B cell (primary cell): ENCODE measurements at regions not wholly inside any gene's neighbourhood (a gene's known extent, or its start where the extent isn't known, plus 50 kb on each side); places are given as distances from the start of the nearest gene placed in this dataset.

Experiments used
- ATAC-seq: fragments of 200-7000 bp; cut with Tn5 transposase; one replicate; pipeline ENCODE4 v1.10.0; 2021; ENCODE audit warnings: low read depth, mild to moderate bottlenecking, moderate number of reproducible peaks, moderate library complexity
- CTCF ChIA-PET: fragments of 350-600 bp; sonication (Branson Sonifier 250); formaldehyde crosslinking; loops from one replicate; lab custom pipeline; 2021; ENCODE audit warnings: antibody characterized with exemption, inconsistent platforms; lab: Charles Lee
- POLR2A ChIA-PET: fragments of 350-600 bp; sonication (Branson Sonifier 250); formaldehyde crosslinking; loops from one replicate; lab custom pipeline; 2021; ENCODE audit warnings: antibody characterized with exemption; lab: Charles Lee
- DNase-seq: peaks from one replicate; pipeline ENCODE4 v3.0.0; 2013
- H2AFZ ChIP-seq: 2 replicates; pipeline ENCODE4 v1.6.1; 2012; ENCODE audit warnings: mild to moderate bottlenecking, low read depth, low read length; ENCODE audit not compliant: insufficient read depth, poor library complexity, severe bottlenecking
- H3K27ac ChIP-seq, 2 donors: 1 replicate in 1 of 2; 2 replicates in 1 of 2; pipeline ENCODE4 v1.5.1; 2012 to 2013; ENCODE audit warnings: low read length in 2 of 2, mild to moderate bottlenecking in 2 of 2, moderate library complexity in 1 of 2
- H3K27me3 ChIP-seq, 4 experiments: fragments of 200-600 bp in 1 of 4; sonication (generic) in 1 of 4; replicated peaks in 1 of 4; 1 replicate in 2 of 4; 2 replicates in 2 of 4; pipeline versions ENCODE4 v1.6.1 to v1.7.0; 2013 to 2016; ENCODE audit warnings: low read length in 3 of 4, mild to moderate bottlenecking in 2 of 4, mixed read lengths in 1 of 4, moderate library complexity in 1 of 4; ENCODE audit not compliant: insufficient read depth in 4 of 4, control insufficient read depth in 3 of 4; ENCODE audit errors: control extremely low read depth in 1 of 4
- H3K36me3 ChIP-seq, 2 experiments: replicated peaks in 1 of 2; 1 replicate in 1 of 2; 2 replicates in 1 of 2; pipeline versions ENCODE4 v1.6.1 to v1.7.1; 2013; ENCODE audit warnings: low read length in 1 of 2; ENCODE audit not compliant: insufficient read depth in 2 of 2, control insufficient read depth in 1 of 2; ENCODE audit errors: control extremely low read depth in 1 of 2, extremely low read depth in 1 of 2
- H3K4me1 ChIP-seq, 2 donors: fragments of 200-600 bp in 1 of 2; sonication (generic) in 1 of 2; 1 replicate in 1 of 2; 2 replicates in 1 of 2; pipeline versions ENCODE4 v1.5.1 to v1.6.1; 2013 to 2017; ENCODE audit warnings: low read length in 2 of 2; ENCODE audit not compliant: control insufficient read depth in 2 of 2, insufficient read depth in 2 of 2
- H3K4me2 ChIP-seq: replicated peaks from 2 replicates; pipeline ENCODE3; 2012; ENCODE audit warnings: mild to moderate bottlenecking, low read depth, low read length; ENCODE audit not compliant: poor library complexity, severe bottlenecking
- H3K4me3 ChIP-seq, 5 experiments: fragments of 200-600 bp in 1 of 5; sonication (generic) in 1 of 5; 1 replicate in 3 of 5; 2 replicates in 2 of 5; pipeline versions ENCODE4 v1.5.1 to v1.7.0; 2011 to 2016; ENCODE audit warnings: low read length in 4 of 5, mild to moderate bottlenecking in 4 of 5, low read depth in 2 of 5, control low read depth in 1 of 5, moderate library complexity in 1 of 5; ENCODE audit not compliant: insufficient read depth in 1 of 5; ENCODE audit errors: control extremely low read depth in 1 of 5, extremely low read depth in 1 of 5
- H3K79me2 ChIP-seq: fragments of 200-600 bp; sonication (generic); one replicate; pipeline ENCODE4 v1.6.0; 2016; ENCODE audit warnings: low read length; ENCODE audit not compliant: control insufficient read depth, insufficient read depth
- H3K9ac ChIP-seq: fragments of 200-600 bp; sonication (generic); 2 replicates; pipeline ENCODE4 v1.6.1; 2017; ENCODE audit warnings: mild to moderate bottlenecking, low read length, moderate library complexity
- H3K9me3 ChIP-seq, 3 donors: one replicate each; pipeline versions ENCODE4 v1.6.1 to v1.7.1; 2013; ENCODE audit warnings: low read length in 2 of 3; ENCODE audit not compliant: control insufficient read depth in 2 of 3, insufficient read depth in 1 of 3; ENCODE audit errors: control extremely low read depth in 1 of 3
- H4K20me1 ChIP-seq: 2 replicates; pipeline ENCODE4 v1.6.0; 2012; ENCODE audit warnings: mild to moderate bottlenecking, low read length; ENCODE audit not compliant: insufficient read depth, control insufficient read depth, poor library complexity, severe bottlenecking
- H3K27ac Mint-ChIP-seq: one replicate; pipeline ENCODE4 v1.8.0; 2021; ENCODE audit warnings: mixed read lengths
- H3K27me3 Mint-ChIP-seq: one replicate; pipeline ENCODE4 v1.8.0; 2021; ENCODE audit warnings: mixed read lengths
- H3K4me1 Mint-ChIP-seq: one replicate; pipeline ENCODE4 v1.8.0; 2021; ENCODE audit warnings: mixed read lengths
- H3K4me3 Mint-ChIP-seq: one replicate; pipeline ENCODE4 v1.8.0; 2021; ENCODE audit warnings: mixed read lengths
- H3K9me3 Mint-ChIP-seq: one replicate; pipeline ENCODE4 v1.8.0; 2022; ENCODE audit warnings: mixed read lengths; ENCODE audit not compliant: insufficient read depth
- EZH2 ChIP-seq: IDR thresholded peaks from 2 replicates; pipeline ENCODE4 v1.6.1; 2012; ENCODE audit warnings: borderline replicate concordance, low read depth, mild to moderate bottlenecking, moderate library complexity, low read length; ENCODE audit not compliant: insufficient read depth, poor library complexity, severe bottlenecking
- WGBS: methylation state at CpG from one replicate; pipeline ENCODE4 v1.1.5; 2013; ENCODE audit warnings: missing lambda C conversion rate; ENCODE audit not compliant: insufficient coverage; 5-methylcytosine and 5-hydroxymethylcytosine counted together
- intact Hi-C: fragments of 100-400 bp; cut with micrococcal nuclease; formaldehyde crosslinking; loops from one replicate; pipeline ENCODE4 v1.10.0; 2022
- TF ChIP-seq, protein P1 (sequence below): fragments of 200-600 bp; IDR thresholded peaks from one replicate; pipeline ENCODE4 v1.8.0; 2022; ENCODE audit warnings: antibody characterized with exemption, mild to moderate bottlenecking

- peaks cover 4% of the 10 kb centered on the region for H3K9me3 Mint-ChIP-seq
- DNase-seq (no peak), ATAC-seq (no peak)
- no peak overlapping the region for H3K4me3 Mint-ChIP-seq
- H3K9ac ChIP-seq: no peak overlapping the region
- no peaks in the 10 kb centered on the region for H3K4me1 ChIP-seq
- WGBS: 75% methylated on average over 2 of the region's 2 CpGs
- no peak overlapping the region for H3K4me3 ChIP-seq
- no peaks in the 10 kb centered on the region for H3K27me3 ChIP-seq
- no peaks in the 10 kb centered on the region for H4K20me1 ChIP-seq
- CTCF ChIA-PET: no interaction called here
- no peaks in the 10 kb centered on the region for H3K27me3 Mint-ChIP-seq
- H3K27ac Mint-ChIP-seq: no peak overlapping the region
- POLR2A ChIA-PET: no interaction called here
- H3K36me3 ChIP-seq: no peaks in the 10 kb centered on the region
- no peak overlapping the region for H3K27ac ChIP-seq
- intact Hi-C loops: no loop called here
- TF ChIP-seq EZH2: no peak
- TF ChIP-seq, protein P1, sequence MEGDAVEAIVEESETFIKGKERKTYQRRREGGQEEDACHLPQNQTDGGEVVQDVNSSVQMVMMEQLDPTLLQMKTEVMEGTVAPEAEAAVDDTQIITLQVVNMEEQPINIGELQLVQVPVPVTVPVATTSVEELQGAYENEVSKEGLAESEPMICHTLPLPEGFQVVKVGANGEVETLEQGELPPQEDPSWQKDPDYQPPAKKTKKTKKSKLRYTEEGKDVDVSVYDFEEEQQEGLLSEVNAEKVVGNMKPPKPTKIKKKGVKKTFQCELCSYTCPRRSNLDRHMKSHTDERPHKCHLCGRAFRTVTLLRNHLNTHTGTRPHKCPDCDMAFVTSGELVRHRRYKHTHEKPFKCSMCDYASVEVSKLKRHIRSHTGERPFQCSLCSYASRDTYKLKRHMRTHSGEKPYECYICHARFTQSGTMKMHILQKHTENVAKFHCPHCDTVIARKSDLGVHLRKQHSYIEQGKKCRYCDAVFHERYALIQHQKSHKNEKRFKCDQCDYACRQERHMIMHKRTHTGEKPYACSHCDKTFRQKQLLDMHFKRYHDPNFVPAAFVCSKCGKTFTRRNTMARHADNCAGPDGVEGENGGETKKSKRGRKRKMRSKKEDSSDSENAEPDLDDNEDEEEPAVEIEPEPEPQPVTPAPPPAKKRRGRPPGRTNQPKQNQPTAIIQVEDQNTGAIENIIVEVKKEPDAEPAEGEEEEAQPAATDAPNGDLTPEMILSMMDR: no peak
- no peak overlapping the region for H2AFZ ChIP-seq
- H3K79me2 ChIP-seq: no peaks in the 10 kb centered on the region
- no peaks in the 10 kb centered on the region for H3K4me1 Mint-ChIP-seq
- H3K4me2 ChIP-seq: no peak overlapping the region
- H3K9me3 ChIP-seq: peaks cover 0 to 3% (median 0%) of the 10 kb centered on the region in 3 donors
Measured at GRCh38 chr10:8420182-8420581, 365.7 kb downstream of the GATA3 start.

GRCh38 chr10:8424555-8425211 is 370.2 kb downstream of the GATA3 start:
- intact Hi-C loops: no loop called here

More at GRCh38 chr10:8424555-8425211, 370.2 kb downstream of the GATA3 start:
- Mint-ChIP-seq H3K27me3 (no peaks in the 10 kb centered on the region), H3K4me1 (no peaks in the 10 kb centered on the region), H3K9me3 (no peaks in the 10 kb centered on the region), H3K4me3 (no peak overlapping the region), H3K27ac (no peak overlapping the region)
- Histone ChIP-seq H3K9ac (no peak overlapping the region), H3K4me3 (no peak overlapping the region), H2AFZ (no peak overlapping the region), H3K27me3 (no peaks in the 10 kb centered on the region), H3K4me2 (no peak overlapping the region), H3K9me3 (peaks cover 0 to 3% (median 0%) of the 10 kb centered on the region in 3 donors), H3K4me1 (no peaks in the 10 kb centered on the region), H3K36me3 (no peaks in the 10 kb centered on the region), H3K27ac (no peak overlapping the region), H4K20me1 (no peaks in the 10 kb centered on the region), H3K79me2 (no peaks in the 10 kb centered on the region)
- ChIA-PET CTCF (no interaction called here), POLR2A (no interaction called here)
- ATAC-seq: no peak
- TF ChIP-seq, protein P1: no peak
- no peak for TF ChIP-seq EZH2
- no peak for DNase-seq
- no CpG with 5 or more reads among the region's 3 CpGs for whole genome bisulfite sequencing
